ENCODE measurements at regions not wholly inside any gene's neighbourhood (a gene's known extent, or its start where the extent isn't known, plus 50 kb on each side); places are given as distances from the start of the nearest gene placed in this dataset.

GRCh38 chr2:192876698-192877097 lies 682.0 kb upstream of the TMEFF2 start:
- TF ChIP-seq CTCF (IDR thresholded peaks at IDR 0.05; ENCODE audit: extremely low read depth in 1 of 2, insufficient read depth in 1 of 2, low read depth in 1 of 2, low read length in 2 of 2) = no peak
- no peak for TF ChIP-seq EZH2 (IDR thresholded peaks at IDR 0.05; ENCODE audit: borderline replicate concordance, low read depth, low read length, severe bottlenecking)
- TF ChIP-seq POLR2AphosphoS5 (IDR thresholded peaks at IDR 0.05; ENCODE audit: insufficient read depth, low read depth, low read length) = no peak
- no peak for TF ChIP-seq POLR2A (IDR thresholded peaks at IDR 0.05; ENCODE audit: low read depth, low read length)

Data from endothelial cell of umbilical vein (primary cell).